ENCODE measurements at regions not wholly inside any gene's neighbourhood (a gene's known extent, or its start where the extent isn't known, plus 50 kb on each side); places are given as distances from the start of the nearest gene placed in this dataset.
"Not testable (repeated sequence)": the region's sequence is repeated elsewhere in the genome, so short reads cannot be mapped to it uniquely, and the experiment has no call there.

DNA sequence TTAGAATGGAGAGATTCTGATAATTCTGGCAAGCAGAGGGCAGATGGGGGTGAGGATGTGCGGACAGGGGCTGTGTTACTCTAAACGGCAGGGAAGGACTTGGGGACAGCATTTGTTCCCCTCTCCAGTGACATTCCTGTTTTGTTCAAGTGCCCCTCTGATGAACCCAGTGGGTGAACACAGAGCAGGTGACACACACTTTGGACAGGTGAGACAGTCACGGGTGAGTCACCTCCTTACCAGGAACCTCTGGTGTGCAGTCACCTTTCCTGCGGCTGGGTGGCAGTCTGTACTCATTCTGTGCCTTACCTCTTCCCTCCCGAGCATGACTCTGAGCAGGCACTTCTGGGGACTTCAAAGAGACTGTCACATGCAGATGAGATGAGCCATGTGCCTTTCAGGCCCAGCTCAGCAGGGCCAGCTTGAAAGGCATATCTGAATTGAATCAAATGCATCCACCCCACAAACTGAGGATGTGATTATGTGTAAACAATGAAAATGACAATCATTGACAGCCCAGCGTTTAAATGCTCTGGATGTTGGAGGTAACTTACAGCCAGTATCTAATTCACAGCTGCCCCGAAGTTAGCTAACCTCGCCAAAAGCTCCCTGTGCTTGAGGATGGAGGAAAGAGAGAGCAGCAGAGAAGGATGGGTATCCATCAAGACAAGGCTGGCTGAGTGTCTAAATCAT is 362.4 kb downstream of the BCL2L11 start:
- not testable (repeated sequence) for DNase-seq

DNA sequence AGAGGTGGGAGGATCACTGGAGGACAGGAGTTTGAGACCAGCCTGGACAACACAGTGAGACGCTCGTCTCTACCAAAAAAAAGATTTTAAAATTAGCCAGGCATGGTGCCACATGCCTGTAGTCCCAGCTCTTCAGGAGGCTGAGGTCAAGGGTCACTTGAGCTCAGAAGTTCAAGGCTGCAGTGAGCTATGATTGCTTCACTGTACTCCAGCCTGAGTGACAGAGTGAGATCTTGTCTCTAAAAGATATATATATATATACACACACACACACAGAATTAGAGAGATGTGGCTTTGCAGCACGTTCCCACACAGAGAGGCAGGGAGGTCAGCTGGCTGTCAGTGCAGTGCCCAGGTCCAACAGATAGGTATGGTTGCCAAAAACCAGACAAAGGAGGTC is 363.4 kb downstream of the BCL2L11 start:
- DNase-seq, result not testable (repeated sequence)

DNA sequence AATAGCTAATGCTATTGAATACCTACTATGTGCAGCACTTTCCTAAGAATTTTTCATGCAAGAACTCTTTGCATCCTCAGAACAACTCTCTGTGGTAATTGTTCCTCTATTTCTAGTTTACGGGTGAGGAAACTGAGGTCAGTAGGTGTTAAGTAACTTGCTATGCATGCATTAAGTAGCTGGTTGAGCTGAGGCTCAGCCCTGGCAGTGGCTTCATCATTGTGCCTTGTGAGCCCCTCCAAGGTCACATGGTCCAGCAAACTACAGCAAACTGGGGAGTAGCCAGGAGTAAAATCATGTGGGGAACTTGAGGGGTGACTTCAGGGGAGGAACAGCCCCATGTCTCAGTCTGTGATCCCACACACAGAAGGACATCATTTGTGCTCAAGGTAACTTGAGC is 365.2 kb downstream of the BCL2L11 start:
- not testable (repeated sequence) for DNase-seq

DNA sequence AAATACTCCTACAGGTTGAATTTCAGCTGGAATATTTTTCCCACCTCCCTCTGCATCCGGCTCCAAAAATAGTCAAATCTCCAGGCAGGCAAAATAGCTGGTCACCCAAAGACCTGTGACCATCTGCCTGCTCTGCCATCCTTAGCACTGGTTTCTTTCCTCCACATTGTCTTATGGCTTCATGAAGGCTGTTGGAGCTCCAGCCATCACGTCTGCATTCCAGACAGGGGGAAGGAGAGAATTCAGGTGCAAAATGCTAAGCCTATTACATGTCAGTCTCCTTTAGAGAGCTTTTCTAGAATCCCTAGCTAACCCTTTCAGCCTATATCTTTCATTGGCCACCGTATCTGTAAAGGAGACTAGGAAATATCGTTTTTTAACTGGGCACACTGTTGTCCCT is 367.7 kb downstream of the BCL2L11 start:
- not testable (repeated sequence) for DNase-seq

DNA sequence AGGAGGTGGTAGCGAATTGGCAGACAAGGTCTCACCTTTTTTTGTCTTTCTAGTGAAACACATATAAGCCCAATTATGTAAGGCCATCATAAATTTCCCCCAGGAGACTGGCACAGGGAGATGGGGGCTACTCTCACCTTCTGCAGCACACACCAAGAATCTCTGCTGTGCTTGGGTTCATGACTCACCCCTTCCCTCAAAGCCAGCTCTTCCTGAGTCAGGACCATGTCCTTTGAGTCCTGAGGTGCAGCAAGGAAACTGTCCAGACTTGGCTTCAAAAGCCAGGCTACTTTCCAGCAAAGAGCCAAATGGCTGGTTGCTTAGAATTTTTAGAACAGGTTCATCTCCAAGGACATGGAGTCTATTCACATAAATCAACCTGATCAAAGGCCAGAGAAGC is 368.7 kb downstream of the BCL2L11 start:
- DNase-seq, result not testable (repeated sequence)

DNA sequence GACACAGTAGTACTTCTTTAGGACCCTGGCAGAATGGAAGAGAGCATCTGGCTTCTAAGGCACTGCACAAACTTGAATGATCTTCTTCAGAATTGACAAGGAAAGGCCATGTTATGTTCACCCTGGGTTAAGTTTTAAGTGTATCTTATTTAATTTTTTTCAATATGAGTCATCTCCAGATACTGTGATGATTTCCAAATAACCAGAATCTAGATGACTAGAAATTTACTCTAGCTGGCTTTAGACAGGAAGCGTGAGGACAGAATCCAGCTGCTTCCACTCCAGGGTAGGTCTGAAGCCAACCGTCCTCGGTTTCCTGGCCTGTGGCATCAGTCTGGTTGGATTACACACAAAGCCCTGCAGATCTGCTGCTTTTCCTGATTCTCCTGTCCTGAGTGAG is 370.5 kb downstream of the BCL2L11 start:
- DNase-seq, result not testable (repeated sequence)

DNA sequence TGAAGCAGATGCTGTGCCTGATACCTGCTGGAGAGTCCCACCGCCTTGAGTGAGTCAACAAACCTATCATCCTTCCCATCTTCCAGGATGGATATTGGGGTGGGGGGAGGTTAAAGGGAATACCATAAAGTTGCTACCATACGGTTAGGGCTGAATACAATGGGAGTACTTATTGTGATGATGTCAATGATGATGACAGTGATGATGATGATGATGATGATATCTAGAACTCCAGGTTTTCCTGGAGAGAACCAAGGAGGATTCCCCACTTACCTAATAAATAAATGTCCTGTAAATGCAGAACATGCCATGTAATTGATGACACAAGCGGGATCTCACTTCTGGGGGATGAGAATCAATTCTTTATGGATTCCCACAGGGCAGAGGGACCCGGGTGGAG is 370.9 kb downstream of the BCL2L11 start:
- DNase-seq, result not testable (repeated sequence)

DNA sequence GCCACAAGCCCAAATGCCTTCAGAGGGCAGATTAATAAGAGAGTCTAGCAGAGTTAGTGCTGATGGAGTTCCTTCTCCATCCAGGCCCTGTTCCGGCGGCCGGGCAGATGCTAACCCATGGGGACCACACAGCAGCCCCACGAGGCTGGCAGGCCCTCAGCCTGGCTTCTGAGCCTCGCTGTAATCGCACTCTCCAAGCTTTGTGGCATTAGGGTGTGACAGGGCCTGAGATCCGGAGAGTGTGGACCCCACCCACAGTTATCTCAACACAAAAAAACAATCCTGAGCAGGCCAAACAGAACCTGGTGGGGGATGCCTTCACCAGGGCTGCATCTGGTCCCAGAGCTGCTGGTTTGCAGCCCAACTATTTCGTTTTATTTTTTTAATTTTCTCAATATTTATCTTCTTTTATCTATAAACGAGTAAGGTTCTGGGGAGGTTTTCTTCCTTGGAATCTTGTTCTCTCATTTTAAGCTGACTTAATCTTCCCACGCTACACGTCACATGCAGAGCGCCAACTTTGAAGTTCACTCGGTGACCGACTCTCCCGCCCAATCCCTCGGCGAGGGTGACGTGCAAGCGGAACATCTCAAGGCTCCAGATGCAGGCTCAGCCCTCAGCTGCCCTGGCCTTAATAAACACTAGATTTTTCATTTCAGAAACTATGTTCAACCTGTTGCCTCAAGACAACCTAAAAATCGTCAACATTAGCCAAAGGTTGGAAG is 372.4 kb downstream of the BCL2L11 start:
- not testable (repeated sequence) for DNase-seq

DNA sequence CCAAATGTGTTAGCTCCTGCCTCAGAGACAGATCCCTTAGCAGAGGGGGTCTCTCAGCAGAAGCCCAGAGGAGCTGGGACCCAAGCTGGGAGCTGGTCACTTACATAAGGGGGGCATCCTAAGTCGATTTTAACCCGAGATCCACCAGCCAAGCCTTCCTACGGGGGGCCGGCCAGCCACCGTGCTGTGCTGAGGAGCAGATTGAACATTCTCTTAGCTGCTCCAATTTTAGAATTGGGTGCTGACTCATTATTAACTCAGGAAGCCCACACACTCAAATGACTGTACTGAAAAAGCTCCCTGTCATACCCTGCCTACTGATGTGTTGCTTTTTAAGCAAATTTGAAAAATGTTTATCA is 373.0 kb downstream of the BCL2L11 start:
- not testable (repeated sequence) for DNase-seq

DNA sequence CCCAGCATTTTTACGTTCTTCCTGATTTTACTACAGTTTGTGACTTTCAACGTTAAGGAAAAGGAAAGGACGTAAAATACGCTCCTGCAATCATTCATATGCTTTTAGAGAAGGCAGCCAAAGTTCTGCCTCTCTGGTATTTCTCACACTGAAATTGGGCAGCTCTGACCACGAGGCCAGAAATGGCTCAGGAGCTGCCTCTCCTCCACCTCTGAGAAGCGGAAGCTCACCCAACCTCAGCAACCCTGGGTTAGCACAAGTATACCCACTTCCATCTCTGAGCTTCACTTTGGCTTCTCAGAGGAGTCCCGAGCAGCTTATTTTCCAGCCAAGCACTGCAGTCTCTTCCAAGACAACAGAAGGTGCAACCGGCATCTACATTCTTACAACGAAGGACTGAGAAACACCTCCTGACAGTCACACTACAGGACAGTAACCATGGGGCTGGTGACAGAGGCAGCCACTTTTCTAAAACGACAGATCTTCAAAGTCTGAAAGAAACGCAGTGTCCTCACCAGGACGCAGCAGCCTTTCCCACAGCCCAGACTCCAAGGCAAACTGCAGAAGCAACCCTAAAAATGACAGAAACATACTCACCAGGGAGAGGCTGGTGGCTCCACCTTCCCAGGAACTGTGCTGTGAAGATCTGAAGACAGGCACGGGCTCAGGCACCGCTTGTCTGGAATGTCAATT is 373.7 kb downstream of the BCL2L11 start:
- not testable (repeated sequence) for DNase-seq

DNA sequence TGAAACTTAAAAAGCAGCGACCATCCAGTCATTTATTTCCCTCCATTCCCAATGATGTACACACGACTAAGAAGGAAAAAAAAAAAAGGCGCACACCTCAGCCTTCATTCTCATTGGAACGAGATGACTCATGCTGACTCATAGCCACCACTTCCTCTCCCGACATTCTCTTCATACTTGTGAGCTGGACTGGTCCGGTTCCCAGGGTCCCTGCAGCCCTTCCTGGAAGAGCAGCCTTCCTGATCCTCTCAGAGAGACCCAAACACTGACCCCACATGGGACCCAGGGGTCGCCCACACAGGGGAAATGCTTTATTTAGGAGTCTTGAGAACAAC is 374.2 kb downstream of the BCL2L11 start:
- not testable (repeated sequence) for DNase-seq

DNA sequence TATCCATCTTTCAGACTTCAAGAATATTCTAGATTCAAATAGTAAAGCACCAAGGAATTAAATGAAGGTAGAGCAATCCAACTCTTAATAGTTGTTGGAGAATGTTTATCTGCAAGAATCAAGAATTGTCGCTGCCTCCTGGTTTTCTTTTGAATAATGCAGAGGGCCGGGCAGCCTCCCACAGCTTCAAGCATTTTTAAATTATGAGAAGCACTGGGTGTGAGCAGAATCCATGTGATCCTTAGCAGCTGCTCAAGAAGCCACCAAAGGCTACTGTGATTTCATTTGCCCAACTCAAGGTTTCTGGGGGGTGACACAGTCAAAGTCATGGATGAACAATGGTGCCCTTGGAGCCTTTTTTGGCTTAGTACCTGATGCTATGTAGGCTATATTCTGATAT is 374.9 kb downstream of the BCL2L11 start:
- DNase-seq, result not testable (repeated sequence)

DNA sequence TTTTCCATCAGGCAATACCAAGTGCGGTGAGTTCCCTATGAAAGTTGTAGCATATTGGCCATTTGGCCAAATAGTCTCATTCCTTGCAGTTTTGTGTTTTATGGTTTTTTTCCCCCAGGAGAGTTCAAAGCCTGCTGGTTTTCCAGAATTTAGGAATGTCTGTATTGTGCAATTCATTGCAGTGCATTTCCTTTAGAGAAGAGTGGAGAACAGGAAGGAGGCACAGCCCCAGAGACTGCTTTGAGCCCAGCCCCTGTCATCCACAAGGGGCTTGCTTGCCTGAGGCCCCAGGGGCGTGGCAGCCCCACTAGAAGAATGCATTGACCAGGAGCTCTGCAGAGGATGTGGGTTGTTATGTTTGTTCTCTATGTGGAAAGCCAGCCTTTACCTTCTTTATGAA is 375.5 kb downstream of the BCL2L11 start:
- DNase-seq, result not testable (repeated sequence)

DNA sequence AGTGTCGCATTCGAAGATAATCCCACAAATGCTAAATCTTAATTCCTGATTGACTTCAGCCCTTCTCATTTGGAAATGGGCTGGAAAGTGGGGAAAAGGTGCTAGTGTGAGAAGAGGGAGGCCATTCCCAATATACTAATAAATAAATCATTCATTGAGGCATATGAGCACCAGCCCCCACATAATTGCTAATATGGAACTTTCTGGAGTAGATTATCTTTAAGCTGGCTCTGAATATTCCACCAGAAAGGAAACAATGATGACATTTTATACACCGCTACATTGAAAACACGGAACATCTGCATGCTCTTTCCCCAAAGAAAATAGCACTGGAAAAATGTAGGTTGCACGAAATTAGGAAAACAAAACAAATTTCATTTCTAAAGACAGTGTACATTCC is 376.1 kb downstream of the BCL2L11 start:
- DNase-seq, result not testable (repeated sequence)

DNA sequence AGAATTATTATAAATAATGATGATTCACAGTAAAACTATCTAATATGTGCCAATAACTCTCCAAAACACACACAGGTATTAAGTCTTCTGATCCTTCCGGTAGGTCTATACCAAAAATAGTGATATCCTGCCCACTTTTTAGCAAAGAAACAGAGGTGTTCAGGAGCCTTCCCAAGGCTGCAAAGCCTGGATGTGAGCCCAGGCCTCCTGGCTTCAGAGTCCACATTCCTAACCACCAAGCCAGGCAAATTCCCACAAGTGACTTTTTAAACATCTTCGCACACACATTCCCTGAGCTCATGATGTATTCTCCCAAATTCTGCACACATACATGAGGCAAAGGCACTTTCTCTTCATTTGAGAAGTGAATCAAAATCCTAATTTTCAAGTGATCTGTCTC is 376.6 kb downstream of the BCL2L11 start:
- not testable (repeated sequence) for DNase-seq

DNA sequence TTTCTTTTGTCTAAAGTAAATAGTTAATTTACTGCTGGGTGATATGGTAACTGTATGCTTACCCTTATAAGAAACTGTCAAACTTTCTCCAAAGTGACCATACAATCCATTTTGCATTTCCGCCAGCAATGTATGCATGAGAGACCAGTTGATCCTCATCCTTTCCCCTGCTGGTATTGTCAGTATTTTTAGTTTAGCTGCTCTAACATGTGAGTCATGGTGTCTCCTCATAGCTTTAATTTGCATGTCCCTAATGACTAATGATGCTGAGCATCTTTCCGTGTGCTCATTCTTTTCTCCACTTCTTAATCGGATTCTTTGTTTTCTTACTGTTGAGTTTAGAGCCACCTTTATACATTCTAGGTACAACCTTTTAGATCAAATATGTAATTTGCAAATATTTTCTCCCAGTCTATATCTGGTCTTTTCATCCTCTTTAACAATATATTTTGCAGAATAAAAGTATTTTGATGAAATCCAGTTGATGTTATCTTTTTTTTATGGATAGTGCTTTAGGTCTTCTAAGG is 379.9 kb downstream of the BCL2L11 start:
- not testable (repeated sequence) for DNase-seq

DNA sequence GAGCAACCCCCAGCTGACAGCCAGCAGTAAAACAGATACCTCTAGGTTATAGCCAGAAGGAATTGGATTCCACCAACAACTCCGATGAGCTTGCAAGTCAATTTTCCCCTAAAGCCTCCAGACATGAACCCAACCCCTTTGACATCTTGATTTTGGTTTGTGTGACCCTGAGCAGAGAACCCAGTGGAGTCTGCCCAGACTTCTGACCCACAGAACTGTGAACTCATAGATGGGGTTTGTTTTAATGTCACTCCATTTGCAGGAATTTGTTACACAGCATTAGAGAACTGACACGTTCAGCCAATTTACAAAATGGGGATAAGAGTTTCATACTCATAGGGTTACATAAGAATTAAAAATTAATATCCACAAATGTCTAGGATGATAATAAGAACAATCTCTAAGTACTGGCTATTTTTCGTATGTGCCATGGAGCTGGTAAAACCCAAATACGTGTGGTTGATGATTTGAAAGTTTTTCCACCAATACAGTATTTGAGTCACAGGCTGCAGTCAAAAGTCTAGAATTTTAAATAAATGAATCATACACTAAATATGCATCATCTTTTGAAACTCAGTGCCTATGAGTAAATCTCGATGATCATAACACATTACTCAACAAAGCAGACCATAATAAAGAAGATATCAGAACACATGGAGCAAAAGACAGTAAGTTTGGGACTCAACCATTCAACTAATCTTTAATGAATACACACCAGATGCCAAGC is 380.0 kb downstream of the ANAPC1 start:
- DNase-seq, result not testable (repeated sequence)

DNA sequence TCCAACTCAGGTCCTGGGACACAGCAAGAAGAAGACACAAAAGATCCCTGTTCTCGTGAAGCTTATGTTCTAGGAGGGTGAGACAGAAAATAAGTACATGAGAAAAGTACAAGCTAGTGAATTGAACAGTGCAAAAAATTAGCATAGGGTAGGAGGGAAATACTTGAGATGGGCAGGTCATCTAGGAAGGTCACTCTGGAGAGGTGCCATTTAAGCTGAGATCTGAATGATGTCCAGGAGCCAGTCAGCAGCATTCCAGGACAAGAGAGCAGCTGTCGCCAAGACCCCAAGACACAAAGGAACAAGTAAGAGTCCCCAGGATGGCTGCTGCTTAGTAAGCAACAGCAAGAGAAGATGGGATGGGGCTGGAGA is 379.4 kb downstream of the ANAPC1 start:
- DNase-seq, result not testable (repeated sequence)

DNA sequence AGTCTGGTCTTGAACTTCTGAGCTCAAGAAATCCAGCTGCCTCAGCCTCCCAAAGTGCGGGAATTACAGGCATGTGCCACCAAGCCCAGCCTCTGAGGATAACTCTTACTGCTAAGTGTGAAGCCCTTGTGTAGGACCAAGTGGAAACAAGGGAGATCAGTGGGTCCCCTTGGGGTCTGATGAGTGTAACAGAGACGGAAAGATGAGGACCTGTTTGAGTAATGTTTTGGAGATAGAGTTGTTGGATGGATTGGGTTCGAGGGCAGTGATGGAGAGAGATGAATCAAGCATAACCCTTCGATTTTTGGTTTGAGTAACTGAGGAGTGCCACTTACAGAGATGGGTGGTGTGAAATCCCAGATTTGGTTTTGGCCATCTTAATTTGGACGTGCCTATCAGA is 378.7 kb downstream of the ANAPC1 start:
- DNase-seq, result not testable (repeated sequence)

DNA sequence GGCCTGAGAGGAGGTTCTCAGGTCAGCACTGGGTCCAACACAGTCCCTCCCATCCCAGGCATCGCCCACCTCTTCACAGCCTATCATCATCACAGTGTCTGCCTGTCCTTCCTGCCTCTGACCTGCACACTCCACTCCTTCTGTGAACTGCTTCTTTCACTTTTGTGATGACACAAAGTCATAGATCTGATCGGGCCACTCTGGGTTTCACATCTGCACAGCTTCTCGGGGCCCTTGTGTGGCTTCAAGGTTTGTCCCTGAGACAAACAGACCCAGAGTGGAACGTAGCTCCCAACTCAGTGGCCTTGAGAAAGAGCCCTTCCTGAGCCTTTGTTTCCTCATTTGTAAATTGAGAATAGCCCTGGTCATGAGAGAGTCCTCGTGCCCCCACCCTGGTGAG is 377.1 kb downstream of the ANAPC1 start:
- not testable (repeated sequence) for DNase-seq

DNA sequence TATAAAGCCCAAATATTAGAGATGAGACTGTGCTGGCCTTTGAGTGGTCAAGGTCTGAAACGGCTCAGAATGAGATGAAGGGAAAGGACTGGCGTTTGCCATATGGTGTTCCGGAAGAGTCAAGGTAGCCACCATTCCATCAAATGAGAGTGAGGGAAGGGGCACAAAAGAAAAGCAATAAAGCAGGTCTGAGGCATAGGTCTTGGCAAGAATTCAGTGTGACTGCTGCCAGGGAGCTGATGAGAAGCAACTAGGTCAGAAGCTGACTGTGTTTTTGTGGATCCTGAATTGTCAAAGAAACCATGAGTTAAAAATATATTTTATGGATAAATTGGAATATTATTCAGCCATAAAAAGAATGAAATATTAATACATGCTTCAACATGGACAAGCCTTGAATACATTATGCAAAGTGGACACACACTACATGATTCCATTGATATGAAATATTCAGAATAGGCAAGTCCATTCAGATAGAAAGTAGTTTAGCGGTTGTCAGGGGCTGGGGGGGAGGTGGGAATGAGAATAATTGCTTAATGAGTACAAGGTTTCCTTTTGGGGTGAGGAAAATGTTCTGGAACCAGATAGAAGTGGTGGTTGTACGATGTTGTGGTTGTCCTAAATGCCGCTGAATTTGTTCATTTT is 374.6 kb downstream of the ANAPC1 start:
- DNase-seq, result not testable (repeated sequence)

DNA sequence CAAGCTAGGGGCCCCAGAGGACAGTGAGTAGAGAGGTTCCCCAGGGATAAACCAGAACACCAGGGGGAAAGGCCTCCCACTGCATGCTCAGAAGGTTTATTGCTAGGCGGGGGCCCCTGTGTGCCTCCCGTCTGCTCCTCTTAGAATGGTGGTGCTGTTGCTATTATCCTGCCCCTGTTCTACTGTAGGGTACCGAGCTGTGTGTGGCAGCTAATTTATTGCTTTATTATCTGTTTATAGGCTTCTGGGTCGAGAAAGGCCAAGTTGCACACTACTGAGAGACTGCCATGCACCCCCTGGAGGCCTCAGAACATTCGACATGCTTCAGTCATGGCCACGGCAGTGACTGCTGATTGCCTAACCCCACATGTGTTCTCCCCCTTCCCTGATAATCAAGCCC is 373.6 kb downstream of the ANAPC1 start:
- DNase-seq, result not testable (repeated sequence)

DNA sequence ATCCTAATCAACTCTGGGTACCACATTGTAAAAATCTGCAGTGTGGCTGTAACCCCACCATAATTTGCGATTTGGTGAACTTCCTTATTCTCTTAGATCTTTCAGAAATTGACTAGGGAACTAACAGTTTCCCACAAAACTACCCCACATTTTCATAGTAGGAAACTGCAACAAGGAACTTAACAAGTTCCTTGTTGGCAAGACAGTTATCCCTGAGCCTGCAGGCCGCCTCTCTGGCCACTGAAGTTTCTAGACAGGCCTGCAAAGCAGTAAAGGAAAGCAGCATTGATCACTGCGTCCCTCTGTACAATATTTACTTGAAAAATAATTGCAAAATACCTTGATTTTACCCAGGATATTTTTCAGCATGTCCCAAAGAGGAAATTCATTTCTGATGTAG is 372.9 kb downstream of the ANAPC1 start:
- DNase-seq, result not testable (repeated sequence)

Data from activated naive CD4-positive, alpha-beta T cell (primary cell).